Karpas-422 (cell line): ENCODE measurements at regions not wholly inside any gene's neighbourhood (a gene's known extent, or its start where the extent isn't known, plus 50 kb on each side); places are given as distances from the start of the nearest gene placed in this dataset.
A peak's percentile ranks its signal among the peaks of the same experiment; 100 is the strongest.
"Not testable (repeated sequence)": the region's sequence is repeated elsewhere in the genome, so short reads cannot be mapped to it uniquely, and the experiment has no call there.

Experiments used
- DNase-seq: peaks from one replicate; pipeline ENCODE4 v3.0.0-alpha.2; 2015
- H2AFZ ChIP-seq: fragments of 200-600 bp; sonication (generic); 2 replicates; pipeline ENCODE4 v1.6.1; 2014; ENCODE audit warnings: antibody characterized with exemption, low read length, mixed read lengths
- H3K27ac ChIP-seq: fragments of 200-600 bp; sonication (generic); 2 replicates; pipeline ENCODE4 v1.5.1; 2014; ENCODE audit warnings: mild to moderate bottlenecking, low read length, moderate library complexity
- H3K27me3 ChIP-seq: fragments of 200-600 bp; sonication (generic); 2 replicates; pipeline ENCODE4 v1.6.1; 2014; ENCODE audit warnings: low read length, mixed read lengths
- H3K36me3 ChIP-seq: fragments of 200-600 bp; sonication (generic); 2 replicates; pipeline ENCODE4 v1.6.1; 2014; ENCODE audit warnings: low read length, mixed read lengths; ENCODE audit not compliant: insufficient read depth
- H3K4me1 ChIP-seq: fragments of 200-600 bp; sonication (generic); 2 replicates; pipeline ENCODE4 v1.6.1; 2014; ENCODE audit warnings: mild to moderate bottlenecking, low read length, mixed read lengths
- H3K4me2 ChIP-seq: fragments of 200-600 bp; sonication (generic); 2 replicates; pipeline ENCODE4 v1.6.1; 2014; ENCODE audit warnings: low read length, low read depth, mild to moderate bottlenecking; ENCODE audit not compliant: poor library complexity, severe bottlenecking
- H3K4me3 ChIP-seq: fragments of 200-600 bp; sonication (generic); 2 replicates; pipeline ENCODE4 v1.5.1; 2014; ENCODE audit warnings: mild to moderate bottlenecking, antibody characterized with exemption, low read length, mixed read lengths
- H3K79me2 ChIP-seq: fragments of 200-600 bp; sonication (generic); 2 replicates; pipeline ENCODE4 v1.6.1; 2014; ENCODE audit warnings: mild to moderate bottlenecking, low read length, mixed read lengths
- H3K9ac ChIP-seq: fragments of 200-600 bp; sonication (generic); 2 replicates; pipeline ENCODE4 v1.6.0; 2014; ENCODE audit warnings: low read length
- H3K9me2 ChIP-seq: fragments of 200-600 bp; sonication (generic), shearing (Covaris generic); replicated peaks from 2 replicates; pipeline ENCODE4 v1.6.0; 2014; ENCODE audit warnings: mild to moderate bottlenecking, low read length, moderate library complexity; ENCODE audit not compliant: insufficient read depth
- H3K9me3 ChIP-seq: fragments of 300-700, 200-600 bp; sonication (generic); 2 replicates; pipeline ENCODE4 v1.6.1; 2014; ENCODE audit warnings: low read length, mixed read lengths
- H4K20me1 ChIP-seq: fragments of 200-600 bp; sonication (generic); 2 replicates; pipeline ENCODE4 v1.6.1; 2014; ENCODE audit warnings: mild to moderate bottlenecking, antibody characterized with exemption, low read length, low read depth; ENCODE audit not compliant: insufficient read depth

- not testable (repeated sequence) for H3K4me2 ChIP-seq, H3K79me2 ChIP-seq, H3K27ac ChIP-seq, H3K4me3 ChIP-seq, H3K36me3 ChIP-seq, H2AFZ ChIP-seq, H4K20me1 ChIP-seq, DNase-seq, H3K4me1 ChIP-seq, H3K9me2 ChIP-seq, H3K9me3 ChIP-seq, H3K9ac ChIP-seq, H3K27me3 ChIP-seq
Observed at GRCh38 chr9:97248252-97248651, 59.2 kb upstream of the CCDC180 start.

- Histone ChIP-seq H3K9ac (no peak overlapping the region), H3K27me3 (no peaks in the 10 kb centered on the region), H3K9me2 (no peaks in the 10 kb centered on the region), H4K20me1 (no peaks in the 10 kb centered on the region), H3K79me2 (peaks cover 33% of the 10 kb centered on the region), H3K9me3 (no peaks in the 10 kb centered on the region), H3K4me3 (no peak overlapping the region), H3K4me1 (peaks cover 12% of the 10 kb centered on the region), H2AFZ (no peak overlapping the region), H3K4me2 (no peak overlapping the region), H3K36me3 (no peaks in the 10 kb centered on the region), H3K27ac (no peak overlapping the region)
- DNase-seq: no peak
Observed at GRCh38 chr9:97243606-97244005, 63.9 kb upstream of the CCDC180 start.

- not testable (repeated sequence) for H4K20me1 ChIP-seq, H3K27ac ChIP-seq, H3K9me2 ChIP-seq, H3K9ac ChIP-seq, DNase-seq, H3K27me3 ChIP-seq, H3K4me2 ChIP-seq, H2AFZ ChIP-seq, H3K4me3 ChIP-seq, H3K36me3 ChIP-seq, H3K9me3 ChIP-seq
- Histone ChIP-seq H3K4me1 (peaks cover 18% of the 10 kb centered on the region), H3K79me2 (peaks cover 42% of the 10 kb centered on the region)
Observed at GRCh38 chr9:97241430-97241829, 66.0 kb upstream of the CCDC180 start.

- Histone ChIP-seq H3K27me3 (no peaks in the 10 kb centered on the region), H2AFZ (peak overlapping the region; percentile 94), H3K4me3 (peak overlapping the region; percentile 87), H3K9me2 (no peaks in the 10 kb centered on the region), H3K27ac (peak overlapping the region; percentile 78), H3K9me3 (no peaks in the 10 kb centered on the region), H4K20me1 (no peaks in the 10 kb centered on the region), H3K4me1 (peaks cover 18% of the 10 kb centered on the region), H3K79me2 (peaks cover 32% of the 10 kb centered on the region), H3K36me3 (no peaks in the 10 kb centered on the region), H3K9ac (peak overlapping the region; percentile 81), H3K4me2 (peak overlapping the region; percentile 94)
- peak; percentile 95 for DNase-seq
Observed at GRCh38 chr9:97237951-97238889, 69.2 kb upstream of the CCDC180 start.

GRCh38 chr9:97237311-97237786, 70.1 kb upstream of the CCDC180 start:
- Histone ChIP-seq H3K9me2 (no peaks in the 10 kb centered on the region), H2AFZ (no peak overlapping the region)

GRCh38 chr9:97233009-97233400, 74.5 kb upstream of the CCDC180 start:
- H3K4me2 ChIP-seq, H3K27me3 ChIP-seq, DNase-seq, H3K36me3 ChIP-seq, H3K4me1 ChIP-seq, H3K9ac ChIP-seq, H3K79me2 ChIP-seq, H2AFZ ChIP-seq, H3K9me2 ChIP-seq, H3K27ac ChIP-seq, H4K20me1 ChIP-seq, H3K9me3 ChIP-seq, H3K4me3 ChIP-seq: not testable (repeated sequence)

More at GRCh38 chr9:97237311-97237786, 70.1 kb upstream of the CCDC180 start:
- 0 out of 2 replicates have a peak overlapping the region, but pooled peaks have one; percentile 78 for H3K27ac ChIP-seq
- no peaks in the 10 kb centered on the region for H3K9me3 ChIP-seq
- peak overlapping the region; percentile 87 for H3K4me3 ChIP-seq
- peak overlapping the region; percentile 94 for H3K4me2 ChIP-seq
- no peaks in the 10 kb centered on the region for H3K36me3 ChIP-seq
- H3K27me3 ChIP-seq: no peaks in the 10 kb centered on the region
- H4K20me1 ChIP-seq: no peaks in the 10 kb centered on the region
- H3K4me1 ChIP-seq: peaks cover 18% of the 10 kb centered on the region
- DNase-seq: no peak
- peak overlapping the region; percentile 81 for H3K9ac ChIP-seq
- H3K79me2 ChIP-seq: peaks cover 31% of the 10 kb centered on the region

- not testable (repeated sequence) for H3K4me3 ChIP-seq, H3K27me3 ChIP-seq, H2AFZ ChIP-seq, H3K4me1 ChIP-seq, H3K9me2 ChIP-seq, H3K9ac ChIP-seq, H3K79me2 ChIP-seq, H3K27ac ChIP-seq, DNase-seq, H3K9me3 ChIP-seq, H4K20me1 ChIP-seq, H3K36me3 ChIP-seq, H3K4me2 ChIP-seq
Observed at GRCh38 chr9:97232060-97233008, 75.1 kb upstream of the CCDC180 start.

GRCh38 chr9:97222393-97222792, 85.1 kb upstream of the CCDC180 start:
- not testable (repeated sequence) for H2AFZ ChIP-seq, H3K9me3 ChIP-seq, H3K4me2 ChIP-seq, H3K4me1 ChIP-seq, H3K36me3 ChIP-seq, H4K20me1 ChIP-seq, H3K79me2 ChIP-seq, DNase-seq, H3K27me3 ChIP-seq, H3K27ac ChIP-seq, H3K9me2 ChIP-seq, H3K4me3 ChIP-seq, H3K9ac ChIP-seq
